Duodenal mucosa (tissue), 2 donors: ENCODE measurements at regions not wholly inside any gene's neighbourhood (a gene's known extent, or its start where the extent isn't known, plus 50 kb on each side); places are given as distances from the start of the nearest gene placed in this dataset.

Experiments used
- H3K27ac ChIP-seq: one replicate; pipeline ENCODE4 v1.7.0; 2013; ENCODE audit warnings: low read depth, low read length
- H3K27me3 ChIP-seq, 2 donors: one replicate each; pipeline ENCODE4 v1.7.0; 2013; ENCODE audit warnings: low read length in 2 of 2, control low read depth in 1 of 2; ENCODE audit not compliant: insufficient read depth in 2 of 2, control insufficient read depth in 1 of 2
- H3K36me3 ChIP-seq, 2 donors: one replicate each; pipeline ENCODE4 v1.7.0; 2013; ENCODE audit warnings: low read length in 2 of 2, control low read depth in 1 of 2; ENCODE audit not compliant: insufficient read depth in 2 of 2, control insufficient read depth in 1 of 2
- H3K4me1 ChIP-seq, 2 donors: one replicate each; pipeline ENCODE4 v1.7.0; 2013; ENCODE audit warnings: low read length in 2 of 2, control low read depth in 1 of 2; ENCODE audit not compliant: insufficient read depth in 2 of 2, control insufficient read depth in 1 of 2
- H3K4me3 ChIP-seq, 2 donors: one replicate each; pipeline ENCODE4 v1.7.0; 2013; ENCODE audit warnings: low read length in 2 of 2, low read depth in 1 of 2
- H3K9ac ChIP-seq, 2 donors: one replicate each; pipeline ENCODE4 v1.7.0; 2013; ENCODE audit warnings: low read length in 2 of 2, low read depth in 1 of 2
- H3K9me3 ChIP-seq, 2 donors: one replicate each; pipeline ENCODE4 v1.7.0; 2013; ENCODE audit warnings: low read length in 2 of 2, control low read depth in 1 of 2; ENCODE audit not compliant: control insufficient read depth in 1 of 2

DNA sequence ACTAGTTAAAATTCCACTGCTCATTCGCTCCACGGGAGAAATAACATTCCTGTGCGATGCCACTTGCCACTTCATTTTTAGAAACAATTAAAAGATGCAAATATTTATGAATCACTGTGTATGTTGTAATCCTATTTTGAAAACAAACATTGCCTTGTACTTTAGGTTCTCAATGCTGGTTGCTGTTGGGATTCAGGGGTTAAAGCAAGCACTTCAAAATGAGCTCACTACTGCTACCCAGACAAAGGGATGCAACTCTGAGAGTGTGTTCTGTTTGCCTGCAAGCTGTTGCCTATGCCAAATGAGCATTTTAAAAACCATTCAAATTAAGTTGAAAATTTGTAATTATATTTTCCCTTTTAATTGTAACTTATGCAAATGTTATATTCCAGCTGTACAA, 87.5 kb downstream of the RWDD3 start:
- Histone ChIP-seq H3K9ac (no peak overlapping the region), H3K27me3 (peaks cover 0 to under 1% of the 10 kb centered on the region in 2 donors), H3K4me3 (no peak overlapping the region), H3K9me3 (no peaks in the 10 kb centered on the region), H3K36me3 (no peaks in the 10 kb centered on the region), H3K27ac (no peak overlapping the region), H3K4me1 (no peaks in the 10 kb centered on the region)

DNA sequence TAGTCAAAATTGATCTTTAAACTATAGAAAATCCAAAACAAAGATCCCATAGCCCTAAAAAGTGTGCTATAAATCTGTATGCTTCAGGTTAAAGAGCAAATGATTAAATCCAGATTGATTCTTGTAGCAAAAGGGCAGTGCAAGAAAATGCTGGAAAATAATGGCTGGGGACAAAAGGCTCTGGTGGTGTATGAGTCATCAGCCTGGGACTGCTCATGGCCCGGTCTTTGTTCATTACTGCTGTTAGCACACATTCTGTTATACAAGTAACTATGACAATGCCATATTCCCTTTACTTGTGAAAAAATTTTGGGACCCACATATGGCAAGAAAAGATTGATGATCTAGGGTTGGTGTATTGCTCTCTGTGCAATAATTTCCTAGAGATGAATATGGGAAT, 89.1 kb downstream of the RWDD3 start:
- H3K27me3 ChIP-seq, result no peaks in the 10 kb centered on the region
- H3K9me3 ChIP-seq, result no peaks in the 10 kb centered on the region
- no peak overlapping the region for H3K4me3 ChIP-seq
- H3K9ac ChIP-seq, result no peak overlapping the region
- H3K27ac ChIP-seq, result no peak overlapping the region
- no peaks in the 10 kb centered on the region for H3K36me3 ChIP-seq
- H3K4me1 ChIP-seq, result no peaks in the 10 kb centered on the region

DNA sequence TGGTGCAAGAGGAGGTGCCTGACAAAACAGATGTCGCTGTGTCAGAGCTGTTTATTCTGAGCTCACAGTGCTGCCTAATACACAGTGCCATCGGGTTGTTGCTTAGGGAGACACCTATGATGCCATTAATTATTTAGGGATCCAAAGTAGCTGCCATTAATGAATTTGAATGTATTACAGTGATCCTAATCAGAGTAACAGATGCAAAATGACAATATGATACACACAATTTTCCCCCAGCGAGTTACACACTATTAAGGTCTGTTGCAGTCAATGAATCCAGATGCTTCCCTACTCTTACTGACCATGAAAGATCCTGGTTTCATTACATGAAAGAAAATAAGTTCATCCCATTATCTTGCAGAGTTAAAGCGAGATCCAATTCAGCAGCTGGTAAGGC, 91.3 kb downstream of the RWDD3 start:
- no peak overlapping the region for H3K27ac ChIP-seq
- H3K36me3 ChIP-seq, result no peaks in the 10 kb centered on the region
- no peak overlapping the region for H3K9ac ChIP-seq
- no peaks in the 10 kb centered on the region for H3K27me3 ChIP-seq
- H3K4me1 ChIP-seq, result no peaks in the 10 kb centered on the region
- no peak overlapping the region for H3K4me3 ChIP-seq
- no peaks in the 10 kb centered on the region for H3K9me3 ChIP-seq

- Histone ChIP-seq H3K36me3 (no peaks in the 10 kb centered on the region), H3K27ac (no peak overlapping the region), H3K4me3 (no peak overlapping the region), H3K4me1 (no peaks in the 10 kb centered on the region), H3K27me3 (no peaks in the 10 kb centered on the region), H3K9ac (no peak overlapping the region), H3K9me3 (no peaks in the 10 kb centered on the region)
Measured at GRCh38 chr1:95326023-95326422, 92.0 kb downstream of the RWDD3 start.

DNA sequence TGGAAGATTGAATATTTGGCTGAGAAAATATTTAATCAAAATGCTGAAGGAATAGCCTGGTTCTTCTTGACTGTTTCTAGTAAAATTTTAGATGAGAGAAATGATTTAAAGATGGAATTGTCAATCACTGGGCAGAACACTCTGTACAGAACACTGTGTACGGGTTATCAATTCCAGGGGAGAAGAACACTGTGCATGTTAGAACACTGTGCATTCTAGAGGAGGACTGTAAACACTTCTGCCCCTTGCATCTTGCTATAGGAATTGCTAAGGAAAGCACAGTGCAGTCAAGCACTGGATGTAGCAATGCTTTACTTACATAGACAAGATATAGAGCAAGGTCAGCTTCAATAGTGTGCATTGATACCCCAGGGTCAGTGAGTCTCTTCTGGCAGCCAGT, 98.7 kb downstream of the RWDD3 start:
- no peaks in the 10 kb centered on the region for H3K4me1 ChIP-seq
- H3K9ac ChIP-seq, result no peak overlapping the region
- H3K27me3 ChIP-seq, result no peaks in the 10 kb centered on the region
- H3K9me3 ChIP-seq, result no peaks in the 10 kb centered on the region
- no peak overlapping the region for H3K27ac ChIP-seq
- H3K36me3 ChIP-seq, result no peaks in the 10 kb centered on the region
- no peak overlapping the region for H3K4me3 ChIP-seq

GRCh38 chr1:95339377-95339776, 105.4 kb downstream of the RWDD3 start:
- H3K9me3 ChIP-seq, result no peaks in the 10 kb centered on the region
- H3K36me3 ChIP-seq, result no peaks in the 10 kb centered on the region
- H3K9ac ChIP-seq, result no peak overlapping the region
- H3K4me3 ChIP-seq, result no peak overlapping the region
- H3K4me1 ChIP-seq, result no peaks in the 10 kb centered on the region
- H3K27ac ChIP-seq, result no peak overlapping the region
- no peaks in the 10 kb centered on the region for H3K27me3 ChIP-seq

DNA sequence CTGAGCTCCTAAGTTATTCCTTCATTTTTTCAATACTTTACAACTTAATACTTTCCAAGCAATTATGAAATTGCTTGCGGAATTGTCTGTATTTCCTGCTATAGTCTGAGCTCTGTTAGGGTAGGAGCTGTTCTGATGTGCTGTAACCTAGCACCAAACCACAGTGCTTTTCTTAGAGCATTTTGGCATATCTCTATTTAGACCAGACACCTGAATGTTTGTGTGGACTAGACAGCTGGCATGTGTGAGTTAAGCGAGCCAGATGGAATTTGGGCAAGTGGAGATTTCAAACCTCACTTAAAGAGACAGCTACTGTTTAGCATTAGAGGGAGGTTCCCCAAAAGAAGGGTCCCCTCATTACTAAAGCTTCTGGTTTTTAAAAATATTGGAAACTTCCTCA, 106.1 kb downstream of the RWDD3 start:
- Histone ChIP-seq H3K27me3 (no peaks in the 10 kb centered on the region), H3K36me3 (no peaks in the 10 kb centered on the region), H3K4me1 (no peaks in the 10 kb centered on the region), H3K27ac (no peak overlapping the region), H3K4me3 (no peak overlapping the region), H3K9ac (no peak overlapping the region), H3K9me3 (no peaks in the 10 kb centered on the region)

DNA sequence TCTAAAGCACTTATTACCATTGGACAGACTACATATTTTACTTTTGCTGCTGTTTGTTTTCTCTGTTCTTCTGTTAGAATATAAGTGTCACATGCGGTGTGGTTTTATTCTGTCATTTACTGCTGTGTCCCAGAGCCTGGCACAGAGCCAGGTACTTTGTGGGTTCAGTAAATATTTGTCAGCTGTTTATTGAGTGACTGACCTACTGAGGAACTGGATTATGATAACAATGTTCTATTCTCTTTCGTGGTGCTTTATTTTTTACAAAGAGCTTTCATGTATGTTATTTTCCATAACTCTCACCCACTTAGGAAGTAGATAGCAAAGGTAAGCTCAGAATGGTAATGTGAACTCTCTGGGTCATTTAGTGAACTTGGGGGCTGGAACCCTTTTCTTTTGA, 118.8 kb downstream of the RWDD3 start:
- no peaks in the 10 kb centered on the region for H3K4me1 ChIP-seq
- no peaks in the 10 kb centered on the region for H3K9me3 ChIP-seq
- no peak overlapping the region for H3K4me3 ChIP-seq
- H3K9ac ChIP-seq, result no peak overlapping the region
- H3K27me3 ChIP-seq, result no peaks in the 10 kb centered on the region
- H3K36me3 ChIP-seq, result no peaks in the 10 kb centered on the region
- no peak overlapping the region for H3K27ac ChIP-seq

DNA sequence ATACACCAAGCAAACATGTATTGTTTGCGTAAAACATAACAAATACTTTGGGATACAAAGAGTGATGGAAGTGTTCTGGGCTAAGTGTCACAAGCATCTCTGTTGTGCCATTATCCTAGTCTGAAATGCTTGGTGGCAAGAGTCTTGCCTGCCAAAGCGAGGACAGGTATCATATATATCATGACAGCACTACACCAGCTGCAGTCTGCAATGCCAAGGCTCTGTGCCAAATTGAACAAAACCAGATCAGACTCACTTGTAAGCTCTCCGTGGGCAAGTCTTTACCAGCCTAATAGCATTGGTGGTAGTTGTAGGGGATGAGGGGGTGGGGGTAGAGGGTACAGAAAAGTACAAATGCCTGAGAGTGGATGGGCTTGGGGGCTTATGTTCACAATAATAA, 119.2 kb downstream of the RWDD3 start:
- Histone ChIP-seq H3K27ac (no peak overlapping the region), H3K9me3 (no peaks in the 10 kb centered on the region), H3K9ac (no peak overlapping the region), H3K4me3 (no peak overlapping the region), H3K36me3 (no peaks in the 10 kb centered on the region), H3K27me3 (no peaks in the 10 kb centered on the region), H3K4me1 (no peaks in the 10 kb centered on the region)

- Histone ChIP-seq H3K36me3 (no peaks in the 10 kb centered on the region), H3K27me3 (no peaks in the 10 kb centered on the region), H3K9ac (no peak overlapping the region), H3K4me3 (no peak overlapping the region), H3K4me1 (no peaks in the 10 kb centered on the region), H3K27ac (no peak overlapping the region), H3K9me3 (no peaks in the 10 kb centered on the region)
Measured at GRCh38 chr1:95364546-95364945, 130.5 kb downstream of the RWDD3 start.

- no peaks in the 10 kb centered on the region for H3K4me1 ChIP-seq
- H3K27me3 ChIP-seq, result no peaks in the 10 kb centered on the region
- no peak overlapping the region for H3K9ac ChIP-seq
Measured at GRCh38 chr1:95366498-95366897, 132.5 kb downstream of the RWDD3 start.

More at GRCh38 chr1:95366498-95366897, 132.5 kb downstream of the RWDD3 start:
- no peaks in the 10 kb centered on the region for H3K9me3 ChIP-seq
- H3K4me3 ChIP-seq, result no peak overlapping the region
- H3K36me3 ChIP-seq, result no peaks in the 10 kb centered on the region
- no peak overlapping the region for H3K27ac ChIP-seq
